H1 (cell line): ENCODE measurements at regions not wholly inside any gene's neighbourhood (a gene's known extent, or its start where the extent isn't known, plus 50 kb on each side); places are given as distances from the start of the nearest gene placed in this dataset.

Experiments used
- ASH2L ChIP-seq: fragments of 200-600, 300-600 bp; sonication (generic); IDR thresholded peaks from one replicate; pipeline ENCODE4 v1.7.1; 2017; ENCODE audit warnings: low read length
- RFX5 ChIP-seq: IDR thresholded peaks from 2 replicates; pipeline ENCODE4 v1.6.1; 2011; ENCODE audit warnings: low read depth, low read length, improper control_type of control experiment, borderline replicate concordance

DNA sequence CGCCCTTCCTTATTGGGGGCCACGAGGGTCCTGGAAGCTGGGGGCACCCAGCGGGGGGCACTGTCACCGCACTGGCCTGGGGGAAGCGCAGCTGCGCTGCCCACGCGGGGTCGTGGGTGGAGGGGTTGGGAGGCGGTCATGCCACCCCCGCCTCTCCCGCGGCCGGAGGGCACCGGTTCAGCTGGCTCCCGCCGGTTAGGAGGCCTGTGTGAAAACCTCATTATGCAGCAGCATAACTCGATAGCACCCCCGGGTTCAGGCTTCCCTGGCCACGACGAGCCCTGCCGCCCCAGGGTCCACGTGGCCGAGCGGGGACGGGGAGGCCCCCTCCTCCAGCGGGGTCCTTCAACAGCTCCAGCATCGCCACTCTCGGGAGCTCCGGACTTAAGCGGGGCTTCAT, 91.2 kb upstream of the ERCC6L2 start (continued):
- TF ChIP-seq RFX5 (no peak), ASH2L (no peak)
